ENCODE measurements at regions not wholly inside any gene's neighbourhood (a gene's known extent, or its start where the extent isn't known, plus 50 kb on each side); places are given as distances from the start of the nearest gene placed in this dataset.
"Not testable (repeated sequence)": the region's sequence is repeated elsewhere in the genome, so short reads cannot be mapped to it uniquely, and the experiment has no call there.

GRCh38 chr9:104991144-104991953 is 63.4 kb upstream of the ABCA1 start:
- H3K36me3 ChIP-seq, result no peaks in the 10 kb centered on the region
- DNase-seq, result peak; percentile 91
- TF ChIP-seq, protein P1, sequence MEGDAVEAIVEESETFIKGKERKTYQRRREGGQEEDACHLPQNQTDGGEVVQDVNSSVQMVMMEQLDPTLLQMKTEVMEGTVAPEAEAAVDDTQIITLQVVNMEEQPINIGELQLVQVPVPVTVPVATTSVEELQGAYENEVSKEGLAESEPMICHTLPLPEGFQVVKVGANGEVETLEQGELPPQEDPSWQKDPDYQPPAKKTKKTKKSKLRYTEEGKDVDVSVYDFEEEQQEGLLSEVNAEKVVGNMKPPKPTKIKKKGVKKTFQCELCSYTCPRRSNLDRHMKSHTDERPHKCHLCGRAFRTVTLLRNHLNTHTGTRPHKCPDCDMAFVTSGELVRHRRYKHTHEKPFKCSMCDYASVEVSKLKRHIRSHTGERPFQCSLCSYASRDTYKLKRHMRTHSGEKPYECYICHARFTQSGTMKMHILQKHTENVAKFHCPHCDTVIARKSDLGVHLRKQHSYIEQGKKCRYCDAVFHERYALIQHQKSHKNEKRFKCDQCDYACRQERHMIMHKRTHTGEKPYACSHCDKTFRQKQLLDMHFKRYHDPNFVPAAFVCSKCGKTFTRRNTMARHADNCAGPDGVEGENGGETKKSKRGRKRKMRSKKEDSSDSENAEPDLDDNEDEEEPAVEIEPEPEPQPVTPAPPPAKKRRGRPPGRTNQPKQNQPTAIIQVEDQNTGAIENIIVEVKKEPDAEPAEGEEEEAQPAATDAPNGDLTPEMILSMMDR (IDR thresholded peaks at IDR 0.05), result no peak
- H3K4me3 ChIP-seq, result peak overlapping the region; percentile 60
- H3K9ac ChIP-seq (ENCODE audit: low read depth in 2 of 2, low read length in 2 of 2), result peak overlapping the region; percentile 80 to 97
- intact Hi-C loops (cut with DNase I), result no loop called here
- H3K27me3 ChIP-seq, result no peaks in the 10 kb centered on the region
- peaks cover 11% of the 10 kb centered on the region for H3K4me1 ChIP-seq
- no peaks in the 10 kb centered on the region for H3K9me3 ChIP-seq
- H3K27ac ChIP-seq, result peak overlapping the region; percentile 89

DNA sequence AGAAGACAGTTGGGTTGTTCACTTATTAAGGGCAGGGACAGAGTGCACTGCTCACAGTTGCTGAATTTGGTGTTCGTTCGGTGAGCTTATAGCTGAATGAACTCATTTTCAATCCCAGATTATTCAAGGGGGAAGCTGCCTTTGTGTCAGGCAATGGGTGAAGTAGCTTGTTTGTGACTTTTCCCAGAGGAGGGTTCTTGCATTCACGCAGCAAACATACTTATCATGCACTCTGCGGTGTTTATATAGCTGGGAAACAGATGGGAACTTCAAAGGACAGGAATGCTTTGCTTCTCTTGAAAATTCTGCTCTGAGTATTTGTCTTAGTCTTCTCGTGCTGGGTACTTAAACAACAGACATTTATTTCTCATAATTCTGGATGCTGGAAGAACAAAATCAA is 64.7 kb upstream of the ABCA1 start:
- Histone ChIP-seq H3K9ac (ENCODE audit: low read depth in 2 of 2, low read length in 2 of 2) (peak overlapping the region in 1 of 2 donors; percentile 97), H3K27me3 (no peaks in the 10 kb centered on the region), H3K27ac (peak overlapping the region; percentile 19), H3K4me3 (no peak overlapping the region), H3K9me3 (no peaks in the 10 kb centered on the region), H3K36me3 (no peaks in the 10 kb centered on the region), H3K4me1 (peaks cover 11% of the 10 kb centered on the region)
- TF ChIP-seq, protein P1 (IDR thresholded peaks at IDR 0.05), result no peak
- no peak for DNase-seq
- intact Hi-C loops (cut with DNase I), result no loop called here

DNA sequence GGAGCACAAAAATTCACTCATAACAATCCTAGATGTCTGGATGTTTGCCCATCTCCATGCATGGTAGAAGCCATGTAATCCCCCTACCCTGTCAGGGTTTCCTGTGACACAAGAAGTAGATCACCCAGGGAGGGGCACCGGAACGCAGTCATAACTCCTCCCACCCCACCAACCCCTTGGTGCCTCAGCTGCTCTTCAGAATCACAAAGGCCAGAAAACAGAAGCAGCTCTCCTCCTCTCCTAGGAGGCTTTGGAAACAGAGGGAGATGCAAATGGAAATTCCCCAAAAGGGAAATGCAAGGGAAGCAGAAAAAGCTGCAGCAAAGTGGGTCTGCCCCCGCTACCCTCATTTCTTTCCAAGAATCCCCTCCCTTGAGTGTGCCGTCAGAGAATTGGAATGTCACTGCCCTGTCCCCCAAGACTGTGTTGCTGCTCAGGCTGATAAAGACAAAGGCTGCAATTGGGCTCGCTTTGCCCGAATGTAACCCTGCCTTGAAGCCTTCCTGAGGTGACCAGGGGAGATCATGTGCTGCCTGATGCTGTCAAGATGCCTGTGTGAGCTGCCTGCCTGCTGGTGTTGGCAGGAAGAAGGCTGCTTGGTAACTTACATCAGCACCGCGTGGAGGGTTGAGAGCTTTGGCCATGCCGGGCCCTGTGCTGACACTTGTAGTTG is 65.5 kb upstream of the ABCA1 start:
- Histone ChIP-seq H3K4me3 (no peak overlapping the region), H3K27ac (peak overlapping the region; percentile 19), H3K4me1 (peaks cover 11% of the 10 kb centered on the region), H3K27me3 (no peaks in the 10 kb centered on the region), H3K9me3 (no peaks in the 10 kb centered on the region), H3K9ac (ENCODE audit: low read depth in 2 of 2, low read length in 2 of 2) (peak overlapping the region in 1 of 2 donors; percentile 9), H3K36me3 (no peaks in the 10 kb centered on the region)
- intact Hi-C loops (cut with DNase I), result no loop called here
- DNase-seq, result peak; percentile 46
- TF ChIP-seq, protein P1 (IDR thresholded peaks at IDR 0.05), result no peak

GRCh38 chr9:104997536-104997935 is 69.6 kb upstream of the ABCA1 start:
- H3K27ac ChIP-seq, result no peak overlapping the region
- H3K4me3 ChIP-seq, result no peak overlapping the region
- TF ChIP-seq, protein P1 (IDR thresholded peaks at IDR 0.05), result no peak
- no peaks in the 10 kb centered on the region for H3K4me1 ChIP-seq
- DNase-seq, result no peak
- no peaks in the 10 kb centered on the region for H3K27me3 ChIP-seq
- intact Hi-C loops (cut with DNase I), result no loop called here
- H3K9ac ChIP-seq (ENCODE audit: low read depth in 2 of 2, low read length in 2 of 2), result no peak overlapping the region
- H3K36me3 ChIP-seq, result no peaks in the 10 kb centered on the region
- H3K9me3 ChIP-seq, result no peaks in the 10 kb centered on the region

GRCh38 chr9:104999136-104999535 is 71.2 kb upstream of the ABCA1 start:
- no peaks in the 10 kb centered on the region for H3K4me1 ChIP-seq
- H3K4me3 ChIP-seq, result no peak overlapping the region
- no peaks in the 10 kb centered on the region for H3K36me3 ChIP-seq
- H3K9ac ChIP-seq (ENCODE audit: low read depth in 2 of 2, low read length in 2 of 2), result no peak overlapping the region
- no peak for DNase-seq
- no peaks in the 10 kb centered on the region for H3K9me3 ChIP-seq
- H3K27ac ChIP-seq, result no peak overlapping the region
- H3K27me3 ChIP-seq, result no peaks in the 10 kb centered on the region
- intact Hi-C loops (cut with DNase I), result no loop called here
- TF ChIP-seq, protein P1 (IDR thresholded peaks at IDR 0.05), result no peak

DNA sequence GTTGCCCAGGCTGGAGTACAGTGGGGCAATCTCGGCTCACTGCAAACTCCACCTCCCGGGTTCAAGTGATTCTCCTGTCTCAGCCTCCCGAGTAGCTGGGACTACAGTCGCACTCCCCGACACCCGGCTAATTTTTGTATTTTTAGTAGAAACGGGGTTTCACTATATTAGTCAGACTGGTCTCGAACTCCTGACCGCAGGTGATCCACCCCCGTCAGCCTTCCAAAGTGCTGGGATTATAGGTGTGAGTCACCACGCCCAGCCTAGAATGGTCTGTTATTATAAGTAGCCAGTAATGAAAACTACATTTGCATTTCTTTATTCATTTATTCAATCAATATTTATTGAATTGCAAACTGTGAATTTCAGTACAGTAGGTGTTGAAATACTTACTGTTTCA is 72.6 kb upstream of the ABCA1 start:
- H3K4me3 ChIP-seq; H3K27me3 ChIP-seq; DNase-seq; intact Hi-C loops (cut with DNase I); H3K9ac ChIP-seq (ENCODE audit: low read depth in 2 of 2, low read length in 2 of 2); H3K27ac ChIP-seq; H3K4me1 ChIP-seq; H3K36me3 ChIP-seq; H3K9me3 ChIP-seq: not testable (repeated sequence)

Measured in colonic mucosa (tissue), 4 donors.